ENCODE measurements at regions not wholly inside any gene's neighbourhood (a gene's known extent, or its start where the extent isn't known, plus 50 kb on each side); places are given as distances from the start of the nearest gene placed in this dataset.

GRCh38 chr12:114926341-114926740 is 242.4 kb upstream of the TBX3 start:
- TF ChIP-seq CTCF (IDR thresholded peaks at IDR 0.05; ENCODE audit: control insufficient read depth, extremely low read depth, insufficient read depth), result no peak
- no peak overlapping the region for H3K4me3 ChIP-seq (ENCODE audit: low read depth, low read length)
- no peak for DNase-seq (ENCODE audit: low read depth)

- DNase-seq (ENCODE audit: low read depth), result peak; percentile 90
- H3K4me3 ChIP-seq (ENCODE audit: low read depth, low read length), result no peak overlapping the region
- TF ChIP-seq CTCF (IDR thresholded peaks at IDR 0.05; ENCODE audit: control insufficient read depth, extremely low read depth, insufficient read depth), result no peak
These were observed 241.0 kb upstream of the TBX3 start for GRCh38 chr12:114924946-114925475.

GRCh38 chr12:114921781-114922180 is 237.8 kb upstream of the TBX3 start:
- no peak for DNase-seq (ENCODE audit: low read depth)
- H3K4me3 ChIP-seq (ENCODE audit: low read depth, low read length), result no peak overlapping the region
- no peak for TF ChIP-seq CTCF (IDR thresholded peaks at IDR 0.05; ENCODE audit: control insufficient read depth, extremely low read depth, insufficient read depth)

GRCh38 chr12:114920771-114921554 is 237.0 kb upstream of the TBX3 start:
- no peak for TF ChIP-seq CTCF (IDR thresholded peaks at IDR 0.05; ENCODE audit: control insufficient read depth, extremely low read depth, insufficient read depth)
- no peak for DNase-seq (ENCODE audit: low read depth)
- no peak overlapping the region for H3K4me3 ChIP-seq (ENCODE audit: low read depth, low read length)

- H3K4me3 ChIP-seq (ENCODE audit: low read depth, low read length), result no peak overlapping the region
- no peak for DNase-seq (ENCODE audit: low read depth)
- TF ChIP-seq CTCF (IDR thresholded peaks at IDR 0.05; ENCODE audit: control insufficient read depth, extremely low read depth, insufficient read depth), result no peak
These were observed 235.5 kb upstream of the TBX3 start for GRCh38 chr12:114919479-114919878.

- TF ChIP-seq CTCF (IDR thresholded peaks at IDR 0.05; ENCODE audit: control insufficient read depth, extremely low read depth, insufficient read depth), result no peak
- no peak for DNase-seq (ENCODE audit: low read depth)
- H3K4me3 ChIP-seq (ENCODE audit: low read depth, low read length), result no peak overlapping the region
These were observed 234.7 kb upstream of the TBX3 start for GRCh38 chr12:114918535-114919233.
